ENCODE measurements at regions not wholly inside any gene's neighbourhood (a gene's known extent, or its start where the extent isn't known, plus 50 kb on each side); places are given as distances from the start of the nearest gene placed in this dataset.

DNA sequence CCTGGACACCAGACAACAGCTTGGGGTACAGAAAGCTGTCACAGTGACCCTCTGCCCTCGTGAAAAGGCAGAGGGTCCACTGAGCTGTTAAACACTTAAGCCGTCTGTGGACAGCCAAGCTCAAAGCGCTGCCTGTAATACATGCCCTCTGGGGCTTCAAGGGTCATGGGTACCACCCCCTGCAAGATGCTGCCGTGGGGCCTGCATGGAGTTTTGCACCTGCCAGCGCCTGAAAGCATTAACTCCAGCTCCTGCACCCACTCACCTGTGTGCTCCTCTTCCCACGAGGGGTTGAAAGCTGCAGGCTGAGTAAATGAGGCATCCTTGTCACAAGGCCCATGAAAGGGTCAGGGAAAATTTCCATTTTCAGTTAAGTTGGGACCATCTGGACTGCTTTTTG, 70.6 kb upstream of the PHLPP1 start:
- no peak for TF ChIP-seq CTCF (IDR thresholded peaks at IDR 0.05; ENCODE audit: low read depth, low read length, poor library complexity, severe bottlenecking)
- no peak for TF ChIP-seq EZH2phosphoT487 (IDR thresholded peaks at IDR 0.05; ENCODE audit: borderline replicate concordance, low read length)

Measured in DOHH2 (cell line).